ENCODE measurements at regions not wholly inside any gene's neighbourhood (a gene's known extent, or its start where the extent isn't known, plus 50 kb on each side); places are given as distances from the start of the nearest gene placed in this dataset.
A peak's percentile ranks its signal among the peaks of the same experiment; 100 is the strongest.
"Not testable (repeated sequence)": the region's sequence is repeated elsewhere in the genome, so short reads cannot be mapped to it uniquely, and the experiment has no call there.

GRCh38 chr4:123243220-123243619 is 153.4 kb upstream of the SPRY1 start:
- H3K9me3 Mint-ChIP-seq; H3K27me3 Mint-ChIP-seq (ENCODE audit: low read depth in 2 of 2); intact Hi-C loops (cut with micrococcal nuclease); H3K27ac Mint-ChIP-seq; H3K27ac ChIP-seq (ENCODE audit: low read length); H3K4me1 ChIP-seq (ENCODE audit: control insufficient read depth, insufficient read depth, low read length); DNase-seq; H3K27me3 ChIP-seq (ENCODE audit: control insufficient read depth, insufficient read depth, low read length); H3K4me3 ChIP-seq (ENCODE audit: low read length); H3K4me3 Mint-ChIP-seq; H3K36me3 ChIP-seq (ENCODE audit: control insufficient read depth, insufficient read depth, low read length); H3K36me3 Mint-ChIP-seq; H3K9me3 ChIP-seq (ENCODE audit: control insufficient read depth, insufficient read depth, low read length); ATAC-seq: not testable (repeated sequence)
- WGBS (ENCODE audit: insufficient coverage) = no CpG with 5 or more reads among the region's 3 CpGs
- peaks cover 8 to 12% of the 10 kb centered on the region in 2 donors for H3K4me1 Mint-ChIP-seq

DNA sequence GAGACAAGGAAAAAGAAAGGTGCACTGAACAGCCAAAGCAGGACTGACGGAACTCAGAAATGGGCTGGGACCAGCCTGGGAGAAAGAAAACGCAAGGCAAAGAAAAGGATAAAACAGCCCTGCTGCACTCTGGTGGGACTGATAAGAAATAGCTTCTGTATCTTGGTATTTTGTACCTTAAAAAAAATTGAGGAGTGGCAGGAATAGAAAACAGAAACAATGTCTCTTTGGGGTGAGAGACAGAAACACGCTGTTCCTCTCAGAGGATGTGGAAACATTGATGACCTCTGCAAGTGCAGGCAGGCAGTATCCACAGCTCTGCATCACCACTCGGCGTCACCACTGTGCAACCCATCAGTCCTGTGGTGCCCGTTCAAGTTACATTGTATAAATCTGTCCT is 152.5 kb upstream of the SPRY1 start:
- no peak for DNase-seq
- ATAC-seq = peak; percentile 79 to 100 (median 81)
- Mint-ChIP-seq H3K27me3 (ENCODE audit: low read depth in 2 of 2) (no peaks in the 10 kb centered on the region), H3K4me3 (no peak overlapping the region), H3K27ac (peak overlapping the region in 1 of 2 donors; percentile 22), H3K36me3 (no peaks in the 10 kb centered on the region), H3K9me3 (no peaks in the 10 kb centered on the region), H3K4me1 (peaks cover 8 to 12% of the 10 kb centered on the region in 2 donors)
- Histone ChIP-seq H3K4me3 (ENCODE audit: low read length) (no peak overlapping the region), H3K27me3 (ENCODE audit: control insufficient read depth, insufficient read depth, low read length) (no peaks in the 10 kb centered on the region), H3K9me3 (ENCODE audit: control insufficient read depth, insufficient read depth, low read length) (no peaks in the 10 kb centered on the region), H3K36me3 (ENCODE audit: control insufficient read depth, insufficient read depth, low read length) (no peaks in the 10 kb centered on the region), H3K27ac (ENCODE audit: low read length) (no peak overlapping the region), H3K4me1 (ENCODE audit: control insufficient read depth, insufficient read depth, low read length) (peaks cover 4% of the 10 kb centered on the region)
- TF ChIP-seq, protein P1, sequence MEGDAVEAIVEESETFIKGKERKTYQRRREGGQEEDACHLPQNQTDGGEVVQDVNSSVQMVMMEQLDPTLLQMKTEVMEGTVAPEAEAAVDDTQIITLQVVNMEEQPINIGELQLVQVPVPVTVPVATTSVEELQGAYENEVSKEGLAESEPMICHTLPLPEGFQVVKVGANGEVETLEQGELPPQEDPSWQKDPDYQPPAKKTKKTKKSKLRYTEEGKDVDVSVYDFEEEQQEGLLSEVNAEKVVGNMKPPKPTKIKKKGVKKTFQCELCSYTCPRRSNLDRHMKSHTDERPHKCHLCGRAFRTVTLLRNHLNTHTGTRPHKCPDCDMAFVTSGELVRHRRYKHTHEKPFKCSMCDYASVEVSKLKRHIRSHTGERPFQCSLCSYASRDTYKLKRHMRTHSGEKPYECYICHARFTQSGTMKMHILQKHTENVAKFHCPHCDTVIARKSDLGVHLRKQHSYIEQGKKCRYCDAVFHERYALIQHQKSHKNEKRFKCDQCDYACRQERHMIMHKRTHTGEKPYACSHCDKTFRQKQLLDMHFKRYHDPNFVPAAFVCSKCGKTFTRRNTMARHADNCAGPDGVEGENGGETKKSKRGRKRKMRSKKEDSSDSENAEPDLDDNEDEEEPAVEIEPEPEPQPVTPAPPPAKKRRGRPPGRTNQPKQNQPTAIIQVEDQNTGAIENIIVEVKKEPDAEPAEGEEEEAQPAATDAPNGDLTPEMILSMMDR (IDR thresholded peaks at IDR 0.05) = no peak
- intact Hi-C loops (cut with micrococcal nuclease) = no loop called here
- WGBS (ENCODE audit: insufficient coverage) = 41% methylated on average over 6 of the region's 6 CpGs

GRCh38 chr4:123246085-123246484 is 150.5 kb upstream of the SPRY1 start:
- H3K4me1 Mint-ChIP-seq = peaks cover 8 to 12% of the 10 kb centered on the region in 2 donors
- intact Hi-C loops (cut with micrococcal nuclease) = no loop called here
- no peaks in the 10 kb centered on the region for H3K9me3 ChIP-seq (ENCODE audit: control insufficient read depth, insufficient read depth, low read length)
- no peak overlapping the region for H3K27ac ChIP-seq (ENCODE audit: low read length)
- H3K4me3 Mint-ChIP-seq = no peak overlapping the region
- H3K4me1 ChIP-seq (ENCODE audit: control insufficient read depth, insufficient read depth, low read length) = peaks cover 4% of the 10 kb centered on the region
- H3K4me3 ChIP-seq (ENCODE audit: low read length) = no peak overlapping the region
- no peaks in the 10 kb centered on the region for H3K36me3 ChIP-seq (ENCODE audit: control insufficient read depth, insufficient read depth, low read length)
- TF ChIP-seq, protein P1 (IDR thresholded peaks at IDR 0.05) = no peak
- DNase-seq = no peak
- no peaks in the 10 kb centered on the region for H3K27me3 Mint-ChIP-seq (ENCODE audit: low read depth in 2 of 2)
- H3K36me3 Mint-ChIP-seq = no peaks in the 10 kb centered on the region
- H3K27ac Mint-ChIP-seq = no peak overlapping the region
- H3K27me3 ChIP-seq (ENCODE audit: control insufficient read depth, insufficient read depth, low read length) = no peaks in the 10 kb centered on the region
- 84% methylated on average over 2 of the region's 4 CpGs for WGBS (ENCODE audit: insufficient coverage)
- no peak for ATAC-seq
- H3K9me3 Mint-ChIP-seq = no peaks in the 10 kb centered on the region

DNA sequence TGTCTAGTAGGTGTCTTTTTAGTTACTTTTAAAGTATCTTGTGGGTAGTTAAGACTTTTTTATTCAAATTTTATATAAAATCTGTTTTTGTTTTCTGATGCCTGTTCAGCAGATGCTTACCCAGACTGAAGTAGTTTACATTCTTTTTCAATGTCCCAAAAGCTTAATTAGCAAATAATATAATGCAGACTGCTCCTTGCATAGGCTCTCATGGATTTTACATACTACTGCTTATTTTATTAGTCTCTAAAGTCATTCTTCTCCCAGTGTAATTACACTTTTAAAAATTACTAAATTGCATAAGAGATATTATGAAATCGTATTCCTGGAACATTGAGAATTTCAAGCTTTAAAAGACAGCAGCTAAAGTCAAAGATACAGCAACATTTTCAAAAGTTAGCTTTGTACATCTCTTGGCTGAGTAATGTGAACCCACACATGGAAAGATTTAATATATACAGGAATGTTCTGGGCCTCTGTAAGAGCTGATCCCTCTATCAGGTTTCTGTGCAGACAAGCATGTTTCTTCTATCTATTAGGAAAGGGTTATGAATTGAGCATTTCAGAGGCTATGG is 148.4 kb upstream of the SPRY1 start:
- TF ChIP-seq, protein P1 (IDR thresholded peaks at IDR 0.05) = no peak
- DNase-seq (no peak), ATAC-seq (no peak)
- H3K4me1 ChIP-seq (ENCODE audit: control insufficient read depth, insufficient read depth, low read length) = peaks cover 4% of the 10 kb centered on the region
- Mint-ChIP-seq H3K4me3 (no peak overlapping the region), H3K36me3 (no peaks in the 10 kb centered on the region), H3K27me3 (ENCODE audit: low read depth in 2 of 2) (no peaks in the 10 kb centered on the region), H3K4me1 (peaks cover 15 to 18% of the 10 kb centered on the region in 2 donors), H3K27ac (no peak overlapping the region), H3K9me3 (no peaks in the 10 kb centered on the region)
- intact Hi-C loops (cut with micrococcal nuclease) = no loop called here
- H3K4me3 ChIP-seq (ENCODE audit: low read length) = no peak overlapping the region
- H3K27ac ChIP-seq (ENCODE audit: low read length) = no peak overlapping the region
- H3K9me3 ChIP-seq (ENCODE audit: control insufficient read depth, insufficient read depth, low read length) = no peaks in the 10 kb centered on the region
- no peaks in the 10 kb centered on the region for H3K36me3 ChIP-seq (ENCODE audit: control insufficient read depth, insufficient read depth, low read length)
- no peaks in the 10 kb centered on the region for H3K27me3 ChIP-seq (ENCODE audit: control insufficient read depth, insufficient read depth, low read length)
- WGBS (ENCODE audit: insufficient coverage) = 80% methylated on average over 1 of the region's 1 CpG

All from natural killer cell (primary cell).